GM20000 (cell line): ENCODE measurements at regions not wholly inside any gene's neighbourhood (a gene's known extent, or its start where the extent isn't known, plus 50 kb on each side); places are given as distances from the start of the nearest gene placed in this dataset.

Source experiments
- DNase-seq: peaks from one replicate; pipeline ENCODE4 v3.0.0; 2012; ENCODE audit warnings: low spot score
- TF ChIP-seq, protein P1 (sequence below): IDR thresholded peaks from 2 replicates; pipeline ENCODE4 v1.5.1; 2012; ENCODE audit warnings: mild to moderate bottlenecking, control low read depth; ENCODE audit errors: extremely low read depth, missing control alignments

GRCh38 chr15:25056484-25057425 lies 102.0 kb downstream of the SNRPN start:
- DNase-seq = no peak

DNA sequence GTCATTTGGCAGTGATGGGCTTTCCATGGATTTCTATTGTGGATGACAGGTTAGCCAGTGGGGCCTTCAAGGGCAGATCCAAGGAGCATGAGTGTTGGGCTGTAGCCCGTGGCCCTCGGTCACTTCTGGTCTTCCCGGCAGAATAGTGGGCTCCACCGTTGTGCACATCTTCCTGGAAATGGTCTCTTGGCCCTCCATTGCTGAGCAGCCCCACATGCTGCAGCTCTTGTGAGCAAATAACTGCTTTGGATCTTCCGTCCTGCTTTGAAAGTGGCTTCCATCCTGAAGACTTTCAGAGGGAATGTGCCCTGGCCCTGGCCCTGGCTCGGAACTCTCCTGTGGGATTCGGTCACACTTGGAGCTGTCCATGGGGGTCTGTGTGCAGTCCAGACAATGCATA lies 102.8 kb downstream of the SNRPN start:
- DNase-seq = no peak
- TF ChIP-seq, protein P1, sequence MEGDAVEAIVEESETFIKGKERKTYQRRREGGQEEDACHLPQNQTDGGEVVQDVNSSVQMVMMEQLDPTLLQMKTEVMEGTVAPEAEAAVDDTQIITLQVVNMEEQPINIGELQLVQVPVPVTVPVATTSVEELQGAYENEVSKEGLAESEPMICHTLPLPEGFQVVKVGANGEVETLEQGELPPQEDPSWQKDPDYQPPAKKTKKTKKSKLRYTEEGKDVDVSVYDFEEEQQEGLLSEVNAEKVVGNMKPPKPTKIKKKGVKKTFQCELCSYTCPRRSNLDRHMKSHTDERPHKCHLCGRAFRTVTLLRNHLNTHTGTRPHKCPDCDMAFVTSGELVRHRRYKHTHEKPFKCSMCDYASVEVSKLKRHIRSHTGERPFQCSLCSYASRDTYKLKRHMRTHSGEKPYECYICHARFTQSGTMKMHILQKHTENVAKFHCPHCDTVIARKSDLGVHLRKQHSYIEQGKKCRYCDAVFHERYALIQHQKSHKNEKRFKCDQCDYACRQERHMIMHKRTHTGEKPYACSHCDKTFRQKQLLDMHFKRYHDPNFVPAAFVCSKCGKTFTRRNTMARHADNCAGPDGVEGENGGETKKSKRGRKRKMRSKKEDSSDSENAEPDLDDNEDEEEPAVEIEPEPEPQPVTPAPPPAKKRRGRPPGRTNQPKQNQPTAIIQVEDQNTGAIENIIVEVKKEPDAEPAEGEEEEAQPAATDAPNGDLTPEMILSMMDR = no peak

More at GRCh38 chr15:25056484-25057425, 102.0 kb downstream of the SNRPN start:
- TF ChIP-seq, protein P1 = no peak

DNA sequence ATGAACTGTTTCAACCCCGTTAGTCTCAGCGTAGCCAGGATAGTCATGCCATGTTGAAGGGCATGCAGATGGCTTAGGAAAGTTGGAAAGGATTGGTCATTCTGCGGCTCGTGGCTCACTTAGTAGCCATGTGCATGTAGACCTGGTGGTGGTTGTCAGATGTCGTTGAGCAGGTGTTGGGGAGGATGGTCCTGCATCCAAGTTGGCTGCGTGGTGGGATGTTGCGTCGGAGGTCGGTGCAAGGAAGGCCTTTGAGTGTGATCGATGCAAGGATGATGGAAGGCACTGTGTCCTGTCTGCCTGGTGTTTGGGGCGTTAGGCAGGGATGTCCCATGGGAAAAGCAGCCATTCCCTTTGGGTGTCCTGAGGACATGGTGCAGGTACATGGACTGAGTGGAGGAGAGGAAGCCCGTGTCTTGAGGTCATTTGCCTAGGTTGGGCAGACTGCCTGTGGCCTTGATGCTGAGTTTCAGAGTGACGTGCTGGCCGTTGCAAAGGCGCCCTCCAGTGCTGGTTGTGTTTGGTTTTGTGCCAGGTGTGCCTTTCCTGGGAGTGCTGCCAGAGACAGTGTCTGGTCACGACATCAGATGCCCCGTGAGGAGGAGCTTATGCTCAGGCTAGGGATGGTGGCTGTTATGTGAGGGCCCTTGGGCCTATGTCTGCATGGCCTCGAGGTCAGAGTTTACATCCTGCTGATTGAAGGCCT lies 103.4 kb downstream of the SNRPN start:
- TF ChIP-seq, protein P1 = no peak
- DNase-seq = no peak

DNA sequence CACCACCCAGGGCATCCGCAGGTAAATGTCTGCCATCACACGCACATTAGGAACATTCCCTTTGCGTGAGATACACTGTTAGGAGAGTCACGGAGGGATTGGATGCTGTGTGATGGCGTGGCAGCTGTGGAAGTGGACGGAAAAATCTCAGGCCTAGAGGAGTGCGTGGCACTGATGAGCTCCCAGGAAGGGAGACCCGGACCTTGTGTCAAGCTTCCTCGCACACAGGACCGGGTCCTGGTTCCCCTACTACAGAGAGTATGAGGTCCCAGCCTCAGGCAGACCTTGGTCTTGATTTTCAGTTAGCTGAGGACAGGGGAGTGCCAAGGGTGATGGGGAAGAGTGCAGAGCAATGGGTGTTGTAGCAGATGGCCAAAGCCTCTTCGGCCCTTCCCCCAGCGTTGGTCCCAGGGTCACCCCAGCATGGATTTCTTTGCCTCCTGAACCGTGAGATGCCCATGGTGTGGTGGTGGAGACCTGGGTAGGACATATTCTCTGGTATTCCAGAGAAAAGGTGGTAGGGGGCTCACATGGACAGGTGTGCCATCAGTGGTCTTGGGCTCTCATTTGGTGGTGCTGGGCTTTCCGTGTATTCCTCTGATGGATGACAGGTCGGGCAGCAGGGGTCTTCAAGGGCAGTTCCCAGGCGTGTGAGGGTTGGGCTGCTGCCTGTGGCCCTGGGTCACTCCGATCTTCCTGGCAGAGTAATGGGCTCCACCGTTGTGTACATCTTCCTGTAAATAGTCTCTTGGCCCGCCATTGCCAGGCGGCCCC lies 105.1 kb downstream of the SNRPN start:
- no peak for DNase-seq
- TF ChIP-seq, protein P1 = no peak

DNA sequence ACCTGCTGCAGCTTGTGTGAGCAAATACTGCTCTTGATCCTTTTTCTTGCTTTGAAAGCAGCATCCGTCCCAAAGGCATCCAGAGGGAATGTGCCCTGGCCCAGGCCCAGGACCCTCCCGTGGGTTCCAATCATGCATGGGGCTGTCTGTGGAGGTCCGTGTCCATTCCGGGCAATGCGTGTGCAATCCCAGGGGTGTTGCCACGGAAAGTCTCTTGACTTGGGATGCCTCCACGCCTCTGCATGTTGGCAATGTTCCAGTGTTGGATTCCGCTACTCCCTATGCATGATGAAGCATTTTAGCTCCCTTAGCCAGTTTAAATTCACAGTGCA lies 105.7 kb downstream of the SNRPN start:
- DNase-seq = no peak
- TF ChIP-seq, protein P1 = no peak

- no peak for DNase-seq
- TF ChIP-seq, protein P1 = no peak
These were observed 106.3 kb downstream of the SNRPN start for GRCh38 chr15:25060996-25061620.
